ENCODE measurements at regions not wholly inside any gene's neighbourhood (a gene's known extent, or its start where the extent isn't known, plus 50 kb on each side); places are given as distances from the start of the nearest gene placed in this dataset.

DNA sequence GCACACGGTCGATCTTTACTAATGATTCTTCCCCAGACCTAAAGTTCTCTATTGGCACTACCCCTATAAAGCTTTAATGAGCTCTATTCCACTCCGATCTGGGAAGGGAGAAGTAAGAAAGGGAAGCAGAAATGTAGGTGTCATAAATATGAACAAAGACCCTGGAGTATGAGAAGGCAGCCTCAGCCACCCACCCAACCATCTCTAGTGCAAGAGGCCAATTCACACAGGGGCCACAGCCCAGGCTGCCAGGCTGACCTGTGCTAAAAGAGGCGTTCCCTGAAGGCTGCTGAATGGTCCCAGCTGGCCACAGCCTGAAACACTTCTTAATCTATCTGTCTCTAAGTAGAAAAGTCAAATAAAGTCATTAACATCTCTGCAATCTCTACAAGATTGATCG, 60.1 kb upstream of the ACTR3 start:
- H3K9me3 Mint-ChIP-seq (ENCODE audit: unreplicated experiment), result no peaks in the 10 kb centered on the region
- TF ChIP-seq, protein P1, sequence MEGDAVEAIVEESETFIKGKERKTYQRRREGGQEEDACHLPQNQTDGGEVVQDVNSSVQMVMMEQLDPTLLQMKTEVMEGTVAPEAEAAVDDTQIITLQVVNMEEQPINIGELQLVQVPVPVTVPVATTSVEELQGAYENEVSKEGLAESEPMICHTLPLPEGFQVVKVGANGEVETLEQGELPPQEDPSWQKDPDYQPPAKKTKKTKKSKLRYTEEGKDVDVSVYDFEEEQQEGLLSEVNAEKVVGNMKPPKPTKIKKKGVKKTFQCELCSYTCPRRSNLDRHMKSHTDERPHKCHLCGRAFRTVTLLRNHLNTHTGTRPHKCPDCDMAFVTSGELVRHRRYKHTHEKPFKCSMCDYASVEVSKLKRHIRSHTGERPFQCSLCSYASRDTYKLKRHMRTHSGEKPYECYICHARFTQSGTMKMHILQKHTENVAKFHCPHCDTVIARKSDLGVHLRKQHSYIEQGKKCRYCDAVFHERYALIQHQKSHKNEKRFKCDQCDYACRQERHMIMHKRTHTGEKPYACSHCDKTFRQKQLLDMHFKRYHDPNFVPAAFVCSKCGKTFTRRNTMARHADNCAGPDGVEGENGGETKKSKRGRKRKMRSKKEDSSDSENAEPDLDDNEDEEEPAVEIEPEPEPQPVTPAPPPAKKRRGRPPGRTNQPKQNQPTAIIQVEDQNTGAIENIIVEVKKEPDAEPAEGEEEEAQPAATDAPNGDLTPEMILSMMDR (IDR thresholded peaks at IDR 0.05; ENCODE audit: partially characterized antibody, unreplicated experiment), result no peak
- H3K27ac Mint-ChIP-seq (ENCODE audit: unreplicated experiment), result no peak overlapping the region
- H3K36me3 Mint-ChIP-seq (ENCODE audit: unreplicated experiment), result no peaks in the 10 kb centered on the region
- no peaks in the 10 kb centered on the region for H3K4me1 Mint-ChIP-seq (ENCODE audit: low read depth, unreplicated experiment)
- H3K4me3 Mint-ChIP-seq (ENCODE audit: unreplicated experiment), result no peak overlapping the region
- H3K27me3 Mint-ChIP-seq (ENCODE audit: unreplicated experiment), result no peaks in the 10 kb centered on the region
- no peak for DNase-seq

DNA sequence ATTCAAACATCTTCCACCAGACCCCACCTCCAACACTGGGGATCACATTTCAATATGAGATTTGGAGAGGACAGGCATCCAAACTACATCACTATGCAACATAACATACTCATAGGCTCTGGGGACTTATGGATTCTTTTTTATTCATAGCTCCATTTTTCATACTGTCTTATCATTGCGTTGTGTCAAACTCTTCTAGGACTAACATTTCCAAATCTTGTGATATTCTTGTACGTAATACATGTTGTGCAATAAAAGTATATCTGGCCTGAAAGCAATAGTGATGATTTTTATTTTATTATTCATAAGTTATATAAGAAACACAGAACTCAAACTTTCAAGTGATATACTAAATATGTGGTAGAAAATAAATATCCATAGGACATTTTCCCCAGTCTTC, 60.6 kb upstream of the ACTR3 start:
- no peak for DNase-seq
- H3K9me3 Mint-ChIP-seq (ENCODE audit: unreplicated experiment), result no peaks in the 10 kb centered on the region
- no peak overlapping the region for H3K27ac Mint-ChIP-seq (ENCODE audit: unreplicated experiment)
- TF ChIP-seq, protein P1 (IDR thresholded peaks at IDR 0.05; ENCODE audit: partially characterized antibody, unreplicated experiment), result no peak
- no peaks in the 10 kb centered on the region for H3K36me3 Mint-ChIP-seq (ENCODE audit: unreplicated experiment)
- no peaks in the 10 kb centered on the region for H3K27me3 Mint-ChIP-seq (ENCODE audit: unreplicated experiment)
- no peak overlapping the region for H3K4me3 Mint-ChIP-seq (ENCODE audit: unreplicated experiment)
- H3K4me1 Mint-ChIP-seq (ENCODE audit: low read depth, unreplicated experiment), result no peaks in the 10 kb centered on the region

DNA sequence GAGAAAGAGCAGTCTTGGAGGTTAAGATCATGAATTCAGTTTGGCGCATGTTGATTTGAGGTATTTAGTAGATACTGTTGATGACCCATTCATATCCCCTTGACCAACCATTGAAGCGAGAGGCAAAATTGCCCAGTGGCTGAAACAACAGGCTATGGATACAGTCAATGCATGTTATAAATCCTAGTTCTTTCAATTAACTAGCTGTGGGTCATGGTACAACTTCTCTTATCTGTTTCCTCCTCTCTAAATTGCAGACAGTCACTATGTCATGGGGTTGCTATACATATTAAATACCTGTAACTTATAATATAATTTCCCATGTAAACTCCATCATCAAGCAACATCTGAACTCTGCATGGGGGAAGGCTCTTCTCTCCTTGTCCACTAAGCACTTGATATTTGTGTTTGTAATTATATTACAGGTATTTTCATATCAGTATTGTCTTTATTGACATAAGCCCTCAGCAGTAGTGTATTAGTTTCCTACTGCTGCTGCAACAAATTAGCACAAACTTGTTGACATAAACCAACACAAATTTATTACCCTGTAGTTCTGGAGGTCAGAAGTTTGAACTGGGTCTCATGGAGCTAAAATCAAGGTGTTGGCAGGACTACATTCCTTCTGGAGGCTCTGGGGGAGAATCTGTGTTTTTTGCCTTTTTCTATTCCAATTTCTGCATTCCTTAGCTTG, 61.7 kb upstream of the ACTR3 start:
- H3K4me3 Mint-ChIP-seq (ENCODE audit: unreplicated experiment), result no peak overlapping the region
- no peaks in the 10 kb centered on the region for H3K27me3 Mint-ChIP-seq (ENCODE audit: unreplicated experiment)
- H3K9me3 Mint-ChIP-seq (ENCODE audit: unreplicated experiment), result no peaks in the 10 kb centered on the region
- TF ChIP-seq, protein P1 (IDR thresholded peaks at IDR 0.05; ENCODE audit: partially characterized antibody, unreplicated experiment), result no peak
- no peaks in the 10 kb centered on the region for H3K4me1 Mint-ChIP-seq (ENCODE audit: low read depth, unreplicated experiment)
- H3K27ac Mint-ChIP-seq (ENCODE audit: unreplicated experiment), result no peak overlapping the region
- H3K36me3 Mint-ChIP-seq (ENCODE audit: unreplicated experiment), result no peaks in the 10 kb centered on the region
- DNase-seq, result no peak

DNA sequence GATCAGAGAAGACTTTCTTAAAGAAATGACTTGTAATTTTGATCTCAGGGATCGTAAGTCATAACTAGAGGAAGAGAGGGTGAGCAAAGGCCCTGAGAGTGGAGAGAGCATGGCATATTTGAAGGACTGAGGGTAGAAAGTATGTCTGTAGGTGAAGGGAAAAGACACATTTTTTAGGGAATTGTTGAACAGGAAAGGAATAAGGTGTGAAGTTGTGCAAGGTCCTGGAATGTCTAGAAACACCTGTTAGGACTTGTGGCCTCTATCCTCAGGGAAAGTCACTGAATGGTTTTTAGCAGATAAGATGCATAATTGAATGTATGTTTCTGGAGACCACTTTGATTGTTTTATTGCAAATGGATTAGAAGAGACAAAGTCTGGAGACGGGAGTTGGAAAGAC, 62.5 kb upstream of the ACTR3 start:
- Mint-ChIP-seq H3K27ac (ENCODE audit: unreplicated experiment) (no peak overlapping the region), H3K36me3 (ENCODE audit: unreplicated experiment) (no peaks in the 10 kb centered on the region), H3K27me3 (ENCODE audit: unreplicated experiment) (no peaks in the 10 kb centered on the region), H3K4me1 (ENCODE audit: low read depth, unreplicated experiment) (no peaks in the 10 kb centered on the region), H3K4me3 (ENCODE audit: unreplicated experiment) (no peak overlapping the region), H3K9me3 (ENCODE audit: unreplicated experiment) (no peaks in the 10 kb centered on the region)
- TF ChIP-seq, protein P1 (IDR thresholded peaks at IDR 0.05; ENCODE audit: partially characterized antibody, unreplicated experiment), result no peak
- no peak for DNase-seq

DNA sequence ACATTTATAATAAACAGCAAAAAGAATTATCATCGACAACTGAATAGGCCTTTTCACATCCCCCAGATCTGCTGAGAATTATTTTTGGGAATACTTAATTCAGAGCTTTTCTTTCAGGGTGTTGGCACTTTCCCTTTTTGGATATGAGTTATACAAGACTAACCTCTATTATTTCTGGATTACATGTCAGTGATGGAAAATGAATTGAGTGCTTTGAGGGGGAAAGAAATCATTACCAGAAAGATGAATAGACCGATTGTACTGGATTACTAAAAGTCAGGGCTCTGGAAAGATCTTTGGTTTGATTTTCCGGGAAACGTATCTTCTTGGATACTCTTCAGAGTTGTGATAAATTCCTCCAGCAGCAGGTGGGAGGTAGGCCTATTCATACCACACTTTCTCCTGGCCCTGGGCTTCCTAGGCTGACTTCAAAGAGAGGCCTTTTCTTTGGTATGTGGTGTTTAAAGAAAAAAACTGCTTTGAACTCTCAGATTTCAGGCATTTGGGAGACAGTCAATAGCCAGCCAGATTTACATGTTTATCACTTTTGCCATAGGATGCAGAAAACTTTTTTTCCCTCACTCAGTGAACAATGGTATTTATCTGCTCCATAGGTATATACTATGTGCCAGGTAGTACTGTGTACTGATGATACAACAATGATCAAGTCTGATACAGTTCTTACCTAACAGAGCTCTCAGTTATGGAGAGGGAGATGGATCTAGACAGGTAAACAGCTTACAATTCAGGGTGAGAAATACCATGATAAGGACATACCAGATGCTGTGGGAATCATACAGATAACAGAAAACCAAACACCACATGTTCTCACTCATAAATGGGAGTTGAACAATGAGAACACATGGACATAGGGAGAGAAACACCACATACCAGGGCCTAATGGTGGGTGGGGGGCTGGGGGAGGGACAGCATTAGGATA, 63.3 kb upstream of the ACTR3 start:
- TF ChIP-seq, protein P1 (IDR thresholded peaks at IDR 0.05; ENCODE audit: partially characterized antibody, unreplicated experiment), result no peak

More for the DNA sequence above, 63.3 kb upstream of the ACTR3 start:
- Mint-ChIP-seq H3K36me3 (ENCODE audit: unreplicated experiment) (no peaks in the 10 kb centered on the region), H3K27ac (ENCODE audit: unreplicated experiment) (no peak overlapping the region), H3K4me3 (ENCODE audit: unreplicated experiment) (no peak overlapping the region), H3K9me3 (ENCODE audit: unreplicated experiment) (no peaks in the 10 kb centered on the region), H3K4me1 (ENCODE audit: low read depth, unreplicated experiment) (no peaks in the 10 kb centered on the region), H3K27me3 (ENCODE audit: unreplicated experiment) (peaks cover 2% of the 10 kb centered on the region)
- DNase-seq, result no peak

Data from glutamatergic neuron (in vitro differentiated cells).